ENCODE measurements at regions not wholly inside any gene's neighbourhood (a gene's known extent, or its start where the extent isn't known, plus 50 kb on each side); places are given as distances from the start of the nearest gene placed in this dataset.

- H3K36me3 ChIP-seq (ENCODE audit: control insufficient read depth in 2 of 2, insufficient read depth in 2 of 2, low read length in 2 of 2), result no peaks in the 10 kb centered on the region
- H3K4me3 ChIP-seq (ENCODE audit: low read length in 2 of 2), result no peak overlapping the region
- no peak overlapping the region for H3K9ac ChIP-seq (ENCODE audit: low read depth in 1 of 2, low read length in 2 of 2)
- H3K27me3 ChIP-seq (ENCODE audit: control insufficient read depth in 2 of 2, insufficient read depth in 2 of 2, low read length in 2 of 2), result no peaks in the 10 kb centered on the region
- H3K9me3 ChIP-seq (ENCODE audit: control insufficient read depth in 2 of 2, low read length in 2 of 2), result no peaks in the 10 kb centered on the region
- H3K4me1 ChIP-seq (ENCODE audit: control insufficient read depth in 2 of 2, insufficient read depth in 2 of 2, low read length in 2 of 2), result no peaks in the 10 kb centered on the region
- no peak overlapping the region for H3K27ac ChIP-seq (ENCODE audit: low read depth in 2 of 2, low read length in 2 of 2)
Measured at GRCh38 chr15:29477256-29477655, 207.6 kb upstream of the NSMCE3 start.

DNA sequence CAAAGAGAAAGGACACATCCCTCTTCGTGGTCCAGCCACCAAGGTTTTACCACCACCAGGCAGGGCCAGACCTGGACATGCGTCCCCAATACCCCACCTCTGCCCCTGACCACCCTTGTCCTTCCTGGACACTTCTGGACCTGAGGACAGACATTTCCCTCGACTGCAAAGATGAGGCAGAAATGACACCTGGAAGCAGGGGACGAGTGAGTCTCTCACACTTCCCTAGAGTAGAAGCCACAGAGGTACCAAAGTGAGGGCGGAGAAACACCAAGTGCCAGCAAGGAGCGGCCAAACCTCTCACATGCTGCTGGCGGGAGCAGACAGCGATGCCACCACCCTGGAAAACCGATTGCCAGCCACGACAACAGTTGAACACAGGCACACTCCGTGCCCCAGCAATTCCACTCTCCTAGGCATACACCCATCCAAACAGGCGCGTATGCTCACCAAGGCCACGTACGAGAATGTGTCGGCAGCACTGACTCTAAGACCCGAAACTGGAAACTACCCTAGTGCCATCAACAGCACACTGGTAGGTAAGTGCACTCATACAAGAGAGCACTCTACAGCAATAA, 207.0 kb upstream of the NSMCE3 start:
- Histone ChIP-seq H3K4me1 (ENCODE audit: control insufficient read depth in 2 of 2, insufficient read depth in 2 of 2, low read length in 2 of 2) (no peaks in the 10 kb centered on the region), H3K27ac (ENCODE audit: low read depth in 2 of 2, low read length in 2 of 2) (no peak overlapping the region), H3K4me3 (ENCODE audit: low read length in 2 of 2) (no peak overlapping the region), H3K9me3 (ENCODE audit: control insufficient read depth in 2 of 2, low read length in 2 of 2) (no peaks in the 10 kb centered on the region), H3K27me3 (ENCODE audit: control insufficient read depth in 2 of 2, insufficient read depth in 2 of 2, low read length in 2 of 2) (no peaks in the 10 kb centered on the region), H3K36me3 (ENCODE audit: control insufficient read depth in 2 of 2, insufficient read depth in 2 of 2, low read length in 2 of 2) (no peaks in the 10 kb centered on the region), H3K9ac (ENCODE audit: low read depth in 1 of 2, low read length in 2 of 2) (no peak overlapping the region)

GRCh38 chr15:29475096-29475495, 205.5 kb upstream of the NSMCE3 start:
- Histone ChIP-seq H3K4me1 (ENCODE audit: control insufficient read depth in 2 of 2, insufficient read depth in 2 of 2, low read length in 2 of 2) (peaks cover 3 to 12% of the 10 kb centered on the region in 2 donors), H3K9ac (ENCODE audit: low read depth in 1 of 2, low read length in 2 of 2) (no peak overlapping the region), H3K9me3 (ENCODE audit: control insufficient read depth in 2 of 2, low read length in 2 of 2) (no peaks in the 10 kb centered on the region), H3K27me3 (ENCODE audit: control insufficient read depth in 2 of 2, insufficient read depth in 2 of 2, low read length in 2 of 2) (no peaks in the 10 kb centered on the region), H3K4me3 (ENCODE audit: low read length in 2 of 2) (no peak overlapping the region), H3K27ac (ENCODE audit: low read depth in 2 of 2, low read length in 2 of 2) (no peak overlapping the region), H3K36me3 (ENCODE audit: control insufficient read depth in 2 of 2, insufficient read depth in 2 of 2, low read length in 2 of 2) (no peaks in the 10 kb centered on the region)

- Histone ChIP-seq H3K27ac (ENCODE audit: low read depth in 2 of 2, low read length in 2 of 2) (no peak overlapping the region), H3K9ac (ENCODE audit: low read depth in 1 of 2, low read length in 2 of 2) (no peak overlapping the region), H3K27me3 (ENCODE audit: control insufficient read depth in 2 of 2, insufficient read depth in 2 of 2, low read length in 2 of 2) (no peaks in the 10 kb centered on the region), H3K9me3 (ENCODE audit: control insufficient read depth in 2 of 2, low read length in 2 of 2) (no peaks in the 10 kb centered on the region), H3K4me3 (ENCODE audit: low read length in 2 of 2) (no peak overlapping the region), H3K4me1 (ENCODE audit: control insufficient read depth in 2 of 2, insufficient read depth in 2 of 2, low read length in 2 of 2) (peaks cover 3 to 14% of the 10 kb centered on the region in 2 donors), H3K36me3 (ENCODE audit: control insufficient read depth in 2 of 2, insufficient read depth in 2 of 2, low read length in 2 of 2) (no peaks in the 10 kb centered on the region)
Measured at GRCh38 chr15:29473621-29474105, 204.0 kb upstream of the NSMCE3 start.

DNA sequence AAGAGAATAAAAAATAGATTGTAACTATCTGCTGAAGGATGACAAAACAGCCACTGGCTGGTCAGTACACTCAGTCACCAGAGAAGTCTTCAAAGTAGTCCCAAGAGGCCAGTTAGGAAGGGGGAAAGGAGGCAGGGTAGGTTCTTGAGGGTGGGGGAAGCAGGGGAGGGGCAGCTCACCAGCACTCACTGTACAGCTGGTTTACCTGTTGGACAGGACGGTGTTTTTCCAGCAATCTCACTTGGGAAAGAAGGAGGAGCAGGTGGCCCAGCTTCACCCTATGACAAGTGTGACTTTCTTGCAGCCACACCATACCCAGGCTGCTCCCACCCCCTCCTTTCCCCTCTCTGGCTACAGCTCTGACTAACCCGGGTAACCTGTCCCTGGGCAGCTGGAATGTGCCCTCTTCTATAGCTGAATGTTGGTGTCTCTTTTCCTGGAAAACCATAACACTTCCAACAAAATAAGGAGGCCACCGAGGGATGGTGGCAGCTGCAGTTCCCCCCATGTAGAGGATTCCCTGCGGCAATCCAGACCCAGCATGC, 203.4 kb upstream of the NSMCE3 start:
- Histone ChIP-seq H3K4me1 (ENCODE audit: control insufficient read depth in 2 of 2, insufficient read depth in 2 of 2, low read length in 2 of 2) (peaks cover 3 to 14% of the 10 kb centered on the region in 2 donors), H3K27me3 (ENCODE audit: control insufficient read depth in 2 of 2, insufficient read depth in 2 of 2, low read length in 2 of 2) (no peaks in the 10 kb centered on the region)

DNA sequence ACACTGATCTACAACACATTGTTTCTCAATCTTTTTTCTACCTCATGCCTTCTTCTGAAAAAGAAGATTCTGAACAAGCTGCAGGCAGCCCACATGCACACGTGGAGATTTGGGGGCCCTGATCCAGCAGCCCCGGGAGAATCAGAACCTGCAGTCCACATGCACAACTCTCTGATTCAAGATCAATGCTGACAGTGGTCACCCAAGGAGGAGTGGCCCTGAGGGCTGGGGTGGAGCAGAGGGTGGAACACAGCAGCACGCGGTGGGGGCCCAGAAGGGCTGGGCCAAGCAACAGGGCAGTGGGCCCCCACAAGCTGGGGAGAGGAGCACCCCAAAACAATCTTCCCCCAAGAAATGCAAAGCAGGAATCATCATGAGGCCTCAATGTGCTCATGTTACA, 202.1 kb upstream of the NSMCE3 start:
- no peaks in the 10 kb centered on the region for H3K27me3 ChIP-seq (ENCODE audit: control insufficient read depth in 2 of 2, insufficient read depth in 2 of 2, low read length in 2 of 2)
- H3K4me1 ChIP-seq (ENCODE audit: control insufficient read depth in 2 of 2, insufficient read depth in 2 of 2, low read length in 2 of 2), result peaks cover 3 to 14% of the 10 kb centered on the region in 2 donors
- H3K27ac ChIP-seq (ENCODE audit: low read depth in 2 of 2, low read length in 2 of 2), result no peak overlapping the region
- H3K36me3 ChIP-seq (ENCODE audit: control insufficient read depth in 2 of 2, insufficient read depth in 2 of 2, low read length in 2 of 2), result no peaks in the 10 kb centered on the region
- H3K9me3 ChIP-seq (ENCODE audit: control insufficient read depth in 2 of 2, low read length in 2 of 2), result no peaks in the 10 kb centered on the region
- no peak overlapping the region for H3K4me3 ChIP-seq (ENCODE audit: low read length in 2 of 2)
- H3K9ac ChIP-seq (ENCODE audit: low read depth in 1 of 2, low read length in 2 of 2), result no peak overlapping the region

More for the DNA sequence above, 203.4 kb upstream of the NSMCE3 start:
- no peak overlapping the region for H3K27ac ChIP-seq (ENCODE audit: low read depth in 2 of 2, low read length in 2 of 2)
- H3K9ac ChIP-seq (ENCODE audit: low read depth in 1 of 2, low read length in 2 of 2), result no peak overlapping the region
- no peaks in the 10 kb centered on the region for H3K9me3 ChIP-seq (ENCODE audit: control insufficient read depth in 2 of 2, low read length in 2 of 2)
- H3K36me3 ChIP-seq (ENCODE audit: control insufficient read depth in 2 of 2, insufficient read depth in 2 of 2, low read length in 2 of 2), result no peaks in the 10 kb centered on the region
- H3K4me3 ChIP-seq (ENCODE audit: low read length in 2 of 2), result no peak overlapping the region

- Histone ChIP-seq H3K4me1 (ENCODE audit: control insufficient read depth in 2 of 2, insufficient read depth in 2 of 2, low read length in 2 of 2) (peaks cover 3 to 14% of the 10 kb centered on the region in 2 donors), H3K36me3 (ENCODE audit: control insufficient read depth in 2 of 2, insufficient read depth in 2 of 2, low read length in 2 of 2) (no peaks in the 10 kb centered on the region), H3K27ac (ENCODE audit: low read depth in 2 of 2, low read length in 2 of 2) (peak overlapping the region in 1 of 2 donors; percentile 28), H3K4me3 (ENCODE audit: low read length in 2 of 2) (no peak overlapping the region), H3K9ac (ENCODE audit: low read depth in 1 of 2, low read length in 2 of 2) (no peak overlapping the region), H3K9me3 (ENCODE audit: control insufficient read depth in 2 of 2, low read length in 2 of 2) (no peaks in the 10 kb centered on the region), H3K27me3 (ENCODE audit: control insufficient read depth in 2 of 2, insufficient read depth in 2 of 2, low read length in 2 of 2) (no peaks in the 10 kb centered on the region)
Measured at GRCh38 chr15:29471306-29471705, 201.7 kb upstream of the NSMCE3 start.

GRCh38 chr15:29470794-29471193, 201.2 kb upstream of the NSMCE3 start:
- Histone ChIP-seq H3K9me3 (ENCODE audit: control insufficient read depth in 2 of 2, low read length in 2 of 2) (no peaks in the 10 kb centered on the region), H3K27ac (ENCODE audit: low read depth in 2 of 2, low read length in 2 of 2) (peak overlapping the region in 1 of 2 donors; percentile 28), H3K36me3 (ENCODE audit: control insufficient read depth in 2 of 2, insufficient read depth in 2 of 2, low read length in 2 of 2) (no peaks in the 10 kb centered on the region), H3K27me3 (ENCODE audit: control insufficient read depth in 2 of 2, insufficient read depth in 2 of 2, low read length in 2 of 2) (no peaks in the 10 kb centered on the region), H3K4me3 (ENCODE audit: low read length in 2 of 2) (no peak overlapping the region), H3K4me1 (ENCODE audit: control insufficient read depth in 2 of 2, insufficient read depth in 2 of 2, low read length in 2 of 2) (peaks cover 3 to 14% of the 10 kb centered on the region in 2 donors), H3K9ac (ENCODE audit: low read depth in 1 of 2, low read length in 2 of 2) (peak overlapping the region in 1 of 2 donors; percentile 49)

DNA sequence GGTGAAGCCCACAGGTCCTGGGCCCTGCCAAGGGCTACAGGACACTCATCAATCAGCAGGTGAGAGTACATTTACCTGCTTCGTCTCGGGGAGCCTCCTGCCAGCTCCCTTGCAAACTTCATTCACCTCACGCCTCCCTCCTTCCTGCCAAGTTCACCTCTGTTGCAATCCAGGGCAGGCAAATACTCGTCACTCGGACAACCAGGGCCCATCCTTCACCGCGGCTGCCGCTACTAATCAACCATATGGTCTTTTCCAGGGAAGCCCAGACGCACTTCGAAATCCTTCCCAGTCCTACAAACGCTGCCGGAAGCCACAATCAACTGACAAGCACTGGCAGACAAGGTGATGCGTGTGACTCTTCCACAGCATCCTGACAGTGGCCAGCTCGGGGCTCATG, 200.7 kb upstream of the NSMCE3 start:
- no peaks in the 10 kb centered on the region for H3K36me3 ChIP-seq (ENCODE audit: control insufficient read depth in 2 of 2, insufficient read depth in 2 of 2, low read length in 2 of 2)
- H3K4me3 ChIP-seq (ENCODE audit: low read length in 2 of 2), result peak overlapping the region in 1 of 2 donors; percentile 45
- peak overlapping the region in 1 of 2 donors; percentile 49 for H3K9ac ChIP-seq (ENCODE audit: low read depth in 1 of 2, low read length in 2 of 2)
- peaks cover 3 to 14% of the 10 kb centered on the region in 2 donors for H3K4me1 ChIP-seq (ENCODE audit: control insufficient read depth in 2 of 2, insufficient read depth in 2 of 2, low read length in 2 of 2)
- no peak overlapping the region for H3K27ac ChIP-seq (ENCODE audit: low read depth in 2 of 2, low read length in 2 of 2)
- no peaks in the 10 kb centered on the region for H3K9me3 ChIP-seq (ENCODE audit: control insufficient read depth in 2 of 2, low read length in 2 of 2)
- no peaks in the 10 kb centered on the region for H3K27me3 ChIP-seq (ENCODE audit: control insufficient read depth in 2 of 2, insufficient read depth in 2 of 2, low read length in 2 of 2)

GRCh38 chr15:29468899-29469298, 199.3 kb upstream of the NSMCE3 start:
- no peaks in the 10 kb centered on the region for H3K36me3 ChIP-seq (ENCODE audit: control insufficient read depth in 2 of 2, insufficient read depth in 2 of 2, low read length in 2 of 2)
- H3K27ac ChIP-seq (ENCODE audit: low read depth in 2 of 2, low read length in 2 of 2), result no peak overlapping the region
- H3K9me3 ChIP-seq (ENCODE audit: control insufficient read depth in 2 of 2, low read length in 2 of 2), result no peaks in the 10 kb centered on the region
- peaks cover 3 to 14% of the 10 kb centered on the region in 2 donors for H3K4me1 ChIP-seq (ENCODE audit: control insufficient read depth in 2 of 2, insufficient read depth in 2 of 2, low read length in 2 of 2)
- H3K9ac ChIP-seq (ENCODE audit: low read depth in 1 of 2, low read length in 2 of 2), result no peak overlapping the region
- H3K4me3 ChIP-seq (ENCODE audit: low read length in 2 of 2), result no peak overlapping the region
- H3K27me3 ChIP-seq (ENCODE audit: control insufficient read depth in 2 of 2, insufficient read depth in 2 of 2, low read length in 2 of 2), result no peaks in the 10 kb centered on the region

Measured in mucosa of rectum (tissue), 2 donors.